Gastrocnemius medialis (tissue), 4 donors: ENCODE measurements at regions not wholly inside any gene's neighbourhood (a gene's known extent, or its start where the extent isn't known, plus 50 kb on each side); places are given as distances from the start of the nearest gene placed in this dataset.

Experiments used
- POLR2A ChIP-seq, 2 donors: fragments of 450-650 bp; IDR thresholded peaks; one replicate each; pipeline ENCODE4 v1.6.1; 2017; ENCODE audit warnings: antibody characterized with exemption in 2 of 2, mild to moderate bottlenecking in 2 of 2, moderate library complexity in 2 of 2
- TF ChIP-seq, protein P1 (sequence below), 5 experiments: fragments of 450-650 bp in 3 of 5; fragments of 200-600 bp in 2 of 5; sonication (generic) in 2 of 5; IDR thresholded peaks in 4 of 5; conservative IDR thresholded peaks in 1 of 5; 1 replicate in 4 of 5; 2 replicates in 1 of 5; pipeline ENCODE4 v1.5.1; 2016 to 2019; ENCODE audit warnings: antibody characterized with exemption in 5 of 5, mild to moderate bottlenecking in 3 of 5, moderate library complexity in 3 of 5

- TF ChIP-seq, protein P1, sequence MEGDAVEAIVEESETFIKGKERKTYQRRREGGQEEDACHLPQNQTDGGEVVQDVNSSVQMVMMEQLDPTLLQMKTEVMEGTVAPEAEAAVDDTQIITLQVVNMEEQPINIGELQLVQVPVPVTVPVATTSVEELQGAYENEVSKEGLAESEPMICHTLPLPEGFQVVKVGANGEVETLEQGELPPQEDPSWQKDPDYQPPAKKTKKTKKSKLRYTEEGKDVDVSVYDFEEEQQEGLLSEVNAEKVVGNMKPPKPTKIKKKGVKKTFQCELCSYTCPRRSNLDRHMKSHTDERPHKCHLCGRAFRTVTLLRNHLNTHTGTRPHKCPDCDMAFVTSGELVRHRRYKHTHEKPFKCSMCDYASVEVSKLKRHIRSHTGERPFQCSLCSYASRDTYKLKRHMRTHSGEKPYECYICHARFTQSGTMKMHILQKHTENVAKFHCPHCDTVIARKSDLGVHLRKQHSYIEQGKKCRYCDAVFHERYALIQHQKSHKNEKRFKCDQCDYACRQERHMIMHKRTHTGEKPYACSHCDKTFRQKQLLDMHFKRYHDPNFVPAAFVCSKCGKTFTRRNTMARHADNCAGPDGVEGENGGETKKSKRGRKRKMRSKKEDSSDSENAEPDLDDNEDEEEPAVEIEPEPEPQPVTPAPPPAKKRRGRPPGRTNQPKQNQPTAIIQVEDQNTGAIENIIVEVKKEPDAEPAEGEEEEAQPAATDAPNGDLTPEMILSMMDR (IDR thresholded peaks at IDR 0.05 in 4 of 5, conservative IDR thresholded peaks at IDR 0.05 in 1 of 5), result no peak
- no peak for TF ChIP-seq POLR2A (IDR thresholded peaks at IDR 0.05)
Observed at GRCh38 chr18:78402440-78402839, 577.2 kb upstream of the SALL3 start.
